Transverse colon (tissue), 4 donors: ENCODE measurements at regions not wholly inside any gene's neighbourhood (a gene's known extent, or its start where the extent isn't known, plus 50 kb on each side); places are given as distances from the start of the nearest gene placed in this dataset.

Source experiments
- EP300 ChIP-seq: sonication (generic); formaldehyde crosslinking; IDR thresholded peaks from one replicate; pipeline ENCODE4 v1.6.1; 2017; ENCODE audit warnings: antibody characterized with exemption, low read depth
- POLR2AphosphoS5 ChIP-seq, 3 donors: sonication (generic); formaldehyde crosslinking; IDR thresholded peaks; one replicate each; pipeline ENCODE4 v1.6.1; 2016; ENCODE audit warnings: antibody characterized with exemption in 3 of 3
- TF ChIP-seq, protein P1 (sequence below), 5 experiments: fragments of 200-600 bp in 3 of 5; fragments of 450-650 bp in 2 of 5; sonication (generic) in 3 of 5; IDR thresholded peaks; 1 replicate in 2 of 5; 2 replicates in 3 of 5; pipeline ENCODE4 v1.5.1; 2016 to 2017; ENCODE audit warnings: antibody characterized with exemption in 5 of 5, inconsistent platforms in 3 of 5, mild to moderate bottlenecking in 2 of 5, moderate library complexity in 1 of 5

DNA sequence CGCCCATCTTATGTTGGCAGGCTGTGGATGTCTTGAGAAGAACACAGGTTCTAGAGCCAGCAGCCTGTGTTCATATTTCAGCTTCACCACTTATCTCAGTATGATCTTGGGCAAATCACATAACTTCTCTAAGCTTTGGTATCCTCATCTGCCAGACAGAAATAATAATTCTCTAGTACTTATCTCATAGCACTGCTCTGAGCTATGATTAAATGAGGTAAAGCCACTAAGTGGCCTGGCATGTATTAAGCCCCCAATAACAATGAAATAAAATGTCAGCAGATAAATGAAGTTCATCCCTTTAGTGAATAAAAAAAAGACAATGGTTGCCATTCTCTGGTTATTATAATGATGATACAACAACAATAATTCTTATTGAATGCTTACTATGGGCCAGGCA is 104.9 kb upstream of the EEA1 start:
- TF ChIP-seq, protein P1, sequence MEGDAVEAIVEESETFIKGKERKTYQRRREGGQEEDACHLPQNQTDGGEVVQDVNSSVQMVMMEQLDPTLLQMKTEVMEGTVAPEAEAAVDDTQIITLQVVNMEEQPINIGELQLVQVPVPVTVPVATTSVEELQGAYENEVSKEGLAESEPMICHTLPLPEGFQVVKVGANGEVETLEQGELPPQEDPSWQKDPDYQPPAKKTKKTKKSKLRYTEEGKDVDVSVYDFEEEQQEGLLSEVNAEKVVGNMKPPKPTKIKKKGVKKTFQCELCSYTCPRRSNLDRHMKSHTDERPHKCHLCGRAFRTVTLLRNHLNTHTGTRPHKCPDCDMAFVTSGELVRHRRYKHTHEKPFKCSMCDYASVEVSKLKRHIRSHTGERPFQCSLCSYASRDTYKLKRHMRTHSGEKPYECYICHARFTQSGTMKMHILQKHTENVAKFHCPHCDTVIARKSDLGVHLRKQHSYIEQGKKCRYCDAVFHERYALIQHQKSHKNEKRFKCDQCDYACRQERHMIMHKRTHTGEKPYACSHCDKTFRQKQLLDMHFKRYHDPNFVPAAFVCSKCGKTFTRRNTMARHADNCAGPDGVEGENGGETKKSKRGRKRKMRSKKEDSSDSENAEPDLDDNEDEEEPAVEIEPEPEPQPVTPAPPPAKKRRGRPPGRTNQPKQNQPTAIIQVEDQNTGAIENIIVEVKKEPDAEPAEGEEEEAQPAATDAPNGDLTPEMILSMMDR (IDR thresholded peaks at IDR 0.05), result no peak
- no peak for TF ChIP-seq POLR2AphosphoS5 (IDR thresholded peaks at IDR 0.05)
- TF ChIP-seq EP300, result no peak
